Body of pancreas (tissue), 4 donors: ENCODE measurements at regions not wholly inside any gene's neighbourhood (a gene's known extent, or its start where the extent isn't known, plus 50 kb on each side); places are given as distances from the start of the nearest gene placed in this dataset.

Experiments used
- POLR2A ChIP-seq, 3 donors: fragments of 450-650 bp; IDR thresholded peaks; one replicate each; pipeline ENCODE4 v1.6.1; 2016; ENCODE audit warnings: antibody characterized with exemption in 3 of 3, mild to moderate bottlenecking in 2 of 3
- TF ChIP-seq, protein P1 (sequence below), 7 experiments: fragments of 450-650 bp in 4 of 7; fragments of 200-600 bp in 3 of 7; sonication (generic) in 3 of 7; IDR thresholded peaks; one replicate each; pipeline ENCODE4 v1.5.1; 2016 to 2019; ENCODE audit warnings: antibody characterized with exemption in 7 of 7

DNA sequence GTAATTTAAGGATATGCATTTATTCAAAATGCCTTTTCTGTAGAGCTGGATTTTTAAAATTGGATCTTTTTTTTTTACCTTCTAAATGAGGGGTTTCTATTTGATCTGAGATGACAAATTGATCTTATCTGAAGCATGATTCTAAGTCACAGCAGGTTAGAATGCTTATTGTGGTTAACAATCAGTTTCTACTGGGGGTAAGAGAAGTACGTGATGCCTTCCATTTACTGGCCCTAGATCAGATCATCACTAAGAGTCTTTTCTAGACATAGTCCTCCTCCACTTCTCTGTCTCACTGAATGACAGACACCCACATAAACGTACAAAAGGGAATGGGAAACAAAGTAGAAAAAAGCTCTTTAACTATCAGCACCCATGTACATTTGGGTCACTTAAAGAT, 231.9 kb downstream of the DMAC1 start:
- TF ChIP-seq, protein P1, sequence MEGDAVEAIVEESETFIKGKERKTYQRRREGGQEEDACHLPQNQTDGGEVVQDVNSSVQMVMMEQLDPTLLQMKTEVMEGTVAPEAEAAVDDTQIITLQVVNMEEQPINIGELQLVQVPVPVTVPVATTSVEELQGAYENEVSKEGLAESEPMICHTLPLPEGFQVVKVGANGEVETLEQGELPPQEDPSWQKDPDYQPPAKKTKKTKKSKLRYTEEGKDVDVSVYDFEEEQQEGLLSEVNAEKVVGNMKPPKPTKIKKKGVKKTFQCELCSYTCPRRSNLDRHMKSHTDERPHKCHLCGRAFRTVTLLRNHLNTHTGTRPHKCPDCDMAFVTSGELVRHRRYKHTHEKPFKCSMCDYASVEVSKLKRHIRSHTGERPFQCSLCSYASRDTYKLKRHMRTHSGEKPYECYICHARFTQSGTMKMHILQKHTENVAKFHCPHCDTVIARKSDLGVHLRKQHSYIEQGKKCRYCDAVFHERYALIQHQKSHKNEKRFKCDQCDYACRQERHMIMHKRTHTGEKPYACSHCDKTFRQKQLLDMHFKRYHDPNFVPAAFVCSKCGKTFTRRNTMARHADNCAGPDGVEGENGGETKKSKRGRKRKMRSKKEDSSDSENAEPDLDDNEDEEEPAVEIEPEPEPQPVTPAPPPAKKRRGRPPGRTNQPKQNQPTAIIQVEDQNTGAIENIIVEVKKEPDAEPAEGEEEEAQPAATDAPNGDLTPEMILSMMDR (IDR thresholded peaks at IDR 0.05): no peak
- no peak for TF ChIP-seq POLR2A (IDR thresholded peaks at IDR 0.05)
